ENCODE measurements at regions not wholly inside any gene's neighbourhood (a gene's known extent, or its start where the extent isn't known, plus 50 kb on each side); places are given as distances from the start of the nearest gene placed in this dataset.
"Not testable (repeated sequence)": the region's sequence is repeated elsewhere in the genome, so short reads cannot be mapped to it uniquely, and the experiment has no call there.

DNA sequence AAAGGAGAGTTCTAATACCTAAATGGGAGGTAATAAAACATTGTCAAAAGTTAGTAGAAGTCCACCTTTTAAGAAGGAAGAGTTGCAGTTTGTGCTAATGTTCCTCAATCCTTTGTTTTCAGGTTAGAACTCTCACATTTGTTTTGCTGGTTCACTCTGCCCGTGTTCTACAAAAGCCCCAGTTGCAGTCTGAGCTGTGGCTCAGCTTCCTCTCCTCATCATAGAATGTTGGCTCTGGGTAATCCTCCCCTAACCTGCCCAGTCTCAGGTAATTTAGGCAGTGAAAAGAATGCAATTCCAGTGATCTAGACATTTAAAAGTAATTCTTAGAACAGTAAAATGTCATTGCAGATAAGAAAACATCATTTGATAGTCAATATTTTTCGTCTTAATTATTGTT is 1410.4 kb upstream of the ZEB2 start:
- no peak for DNase-seq

- no peak for DNase-seq
Observed at GRCh38 chr2:145927131-145927950, 1407.4 kb upstream of the ZEB2 start.

GRCh38 chr2:145925591-145925990 is 1405.7 kb upstream of the ZEB2 start:
- DNase-seq, result no peak

DNA sequence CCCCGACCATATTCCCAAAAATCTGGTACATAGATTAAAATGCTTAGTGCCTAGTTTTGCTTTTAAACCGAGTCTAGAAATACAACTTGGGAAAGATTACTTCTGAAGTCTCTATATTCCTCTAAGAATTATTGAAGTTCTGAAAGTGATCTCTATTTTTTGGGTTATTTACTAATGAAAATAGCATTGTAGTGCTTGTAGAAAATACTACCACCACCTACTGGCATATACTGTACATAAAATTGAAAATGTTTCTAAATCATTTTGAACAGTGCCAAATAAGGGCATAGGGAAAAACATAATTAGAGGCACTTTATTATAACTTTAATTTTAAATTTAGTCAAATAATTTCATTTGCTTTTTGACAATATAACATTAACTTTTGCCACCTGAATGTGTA is 1399.6 kb upstream of the ZEB2 start:
- DNase-seq, result no peak

- DNase-seq, result no peak
Observed at GRCh38 chr2:145918951-145919350, 1399.0 kb upstream of the ZEB2 start.

DNA sequence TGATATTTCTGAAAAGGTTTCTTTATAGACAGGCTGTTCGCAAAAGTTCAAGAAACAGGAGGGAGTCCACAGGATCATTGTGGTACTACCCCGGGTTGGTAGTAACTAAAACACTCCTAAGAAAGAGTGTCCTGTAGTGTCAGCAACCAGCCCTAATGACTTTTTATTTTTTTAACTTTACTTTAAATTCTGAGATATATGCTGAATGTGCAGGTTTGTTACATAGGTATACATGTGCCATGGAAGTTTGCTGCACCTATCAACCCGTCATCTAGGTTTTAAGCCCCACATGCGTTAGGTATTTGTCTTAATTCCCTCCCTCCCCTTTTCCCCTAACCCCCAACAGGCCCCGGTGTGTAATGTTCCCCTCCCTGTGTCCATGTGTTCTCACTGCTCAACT is 1396.9 kb upstream of the ZEB2 start:
- DNase-seq, result no peak

- no peak for DNase-seq
Observed at GRCh38 chr2:145914716-145915115, 1394.8 kb upstream of the ZEB2 start.

- DNase-seq, result no peak
Observed at GRCh38 chr2:145910416-145910815, 1390.5 kb upstream of the ZEB2 start.

GRCh38 chr2:145909766-145910165 is 1389.8 kb upstream of the ZEB2 start:
- DNase-seq, result no peak

GRCh38 chr2:145909175-145909755 is 1389.3 kb upstream of the ZEB2 start:
- DNase-seq, result no peak

- no peak for DNase-seq
Observed at GRCh38 chr2:145906354-145906753, 1386.4 kb upstream of the ZEB2 start.

DNA sequence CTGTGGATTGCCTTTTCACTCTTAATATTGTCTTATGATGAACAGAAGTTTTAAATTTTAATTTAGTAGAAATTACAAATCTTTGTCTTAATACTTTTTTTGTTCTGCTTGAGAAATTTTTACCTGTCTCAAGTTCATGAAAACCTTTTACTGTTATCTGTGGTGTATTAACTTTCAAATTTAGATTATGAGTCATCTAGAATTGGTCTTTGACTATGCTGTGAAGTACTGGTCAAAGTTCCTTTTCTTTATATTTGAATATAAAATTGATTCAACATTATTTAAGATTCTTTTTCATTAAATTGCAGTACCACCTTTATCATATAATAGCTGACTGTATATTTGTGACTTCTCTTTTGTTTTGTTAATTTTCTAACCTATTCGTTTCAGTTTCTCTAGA is 1385.5 kb upstream of the ZEB2 start:
- no peak for DNase-seq

DNA sequence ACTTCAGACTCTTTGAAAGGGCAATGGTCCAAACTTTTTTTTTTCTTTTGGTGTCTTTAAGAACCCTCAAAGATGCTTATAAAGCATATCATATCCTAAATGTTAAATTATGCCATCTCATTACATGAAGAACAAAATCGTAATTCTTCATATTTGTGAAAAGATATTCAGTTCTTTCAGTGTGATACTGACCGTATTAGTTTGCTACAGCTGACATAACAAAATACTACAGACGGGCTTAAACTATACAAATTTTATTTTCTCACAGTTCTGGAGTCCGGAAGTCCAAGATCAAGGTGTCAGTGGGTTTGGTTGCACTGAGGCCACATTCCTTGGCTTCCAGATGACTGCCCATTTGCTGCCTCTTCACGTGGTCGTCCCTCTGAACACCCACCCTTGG is 1377.2 kb upstream of the ZEB2 start:
- no peak for DNase-seq

- DNase-seq, result no peak
Observed at GRCh38 chr2:145887915-145888314, 1368.0 kb upstream of the ZEB2 start.

DNA sequence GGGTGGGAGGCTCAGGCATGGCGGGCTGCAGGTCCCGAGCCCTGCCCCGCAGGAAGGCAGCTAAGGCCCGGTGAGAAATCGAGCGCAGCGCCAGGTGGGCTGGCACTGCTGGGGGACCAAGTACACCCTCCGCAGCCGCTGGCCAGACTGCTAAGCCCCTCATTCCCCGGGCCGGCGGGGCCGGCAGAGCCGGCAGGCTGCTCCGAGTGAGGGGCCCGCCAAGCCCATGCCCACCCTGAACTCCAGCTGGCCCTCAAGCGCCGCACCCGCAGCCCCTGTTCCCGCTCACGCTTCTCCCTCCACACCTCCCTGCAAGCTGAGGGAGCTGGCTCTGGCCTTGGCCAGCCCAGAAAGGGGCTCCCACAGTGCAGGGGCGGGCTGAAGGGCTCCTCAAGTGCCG is 1361.1 kb upstream of the ZEB2 start:
- not testable (repeated sequence) for DNase-seq

GRCh38 chr2:145875016-145875415 is 1355.1 kb upstream of the ZEB2 start:
- DNase-seq, result no peak

- DNase-seq, result no peak
Observed at GRCh38 chr2:145874466-145874865, 1354.5 kb upstream of the ZEB2 start.

DNA sequence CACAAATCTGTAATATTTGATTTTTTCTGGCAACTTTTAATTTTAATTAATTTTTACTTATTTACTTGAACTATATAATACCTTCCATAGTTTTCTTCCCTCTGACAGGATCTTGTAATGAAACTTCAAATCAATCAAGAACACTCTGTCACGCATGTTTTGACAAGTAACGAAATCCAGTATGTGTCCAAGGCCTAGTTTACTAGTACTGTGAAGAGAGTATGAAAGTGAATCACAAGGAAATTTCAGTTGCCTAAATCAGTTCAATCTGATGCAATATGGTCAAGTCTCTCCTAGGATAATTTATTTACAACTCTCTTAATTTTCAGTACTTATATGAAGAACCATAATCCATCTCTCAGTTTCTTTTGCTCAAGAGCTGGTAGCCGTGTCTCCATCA is 1344.6 kb upstream of the ZEB2 start:
- DNase-seq, result no peak

DNA sequence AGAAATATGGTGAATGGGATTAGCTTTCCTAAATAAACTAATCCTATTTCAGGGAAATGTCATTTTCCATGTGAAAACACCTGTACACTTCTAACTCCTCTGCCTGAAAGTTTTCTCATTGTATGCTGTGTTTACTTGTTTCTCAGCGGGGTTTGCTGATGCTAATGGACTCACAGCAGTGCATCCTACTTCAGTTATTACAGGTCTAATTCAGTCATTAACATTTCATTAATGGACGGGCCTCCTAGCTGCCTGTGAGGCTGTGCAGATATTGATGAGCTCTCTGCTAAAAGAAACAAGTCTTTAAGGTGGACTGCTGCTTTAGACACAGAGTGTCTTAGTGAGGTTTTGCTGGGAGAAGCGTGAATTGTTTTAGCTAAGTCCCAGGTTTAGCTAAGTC is 1342.0 kb upstream of the ZEB2 start:
- no peak for DNase-seq

GRCh38 chr2:145860083-145860482 is 1340.2 kb upstream of the ZEB2 start:
- DNase-seq, result no peak

DNA sequence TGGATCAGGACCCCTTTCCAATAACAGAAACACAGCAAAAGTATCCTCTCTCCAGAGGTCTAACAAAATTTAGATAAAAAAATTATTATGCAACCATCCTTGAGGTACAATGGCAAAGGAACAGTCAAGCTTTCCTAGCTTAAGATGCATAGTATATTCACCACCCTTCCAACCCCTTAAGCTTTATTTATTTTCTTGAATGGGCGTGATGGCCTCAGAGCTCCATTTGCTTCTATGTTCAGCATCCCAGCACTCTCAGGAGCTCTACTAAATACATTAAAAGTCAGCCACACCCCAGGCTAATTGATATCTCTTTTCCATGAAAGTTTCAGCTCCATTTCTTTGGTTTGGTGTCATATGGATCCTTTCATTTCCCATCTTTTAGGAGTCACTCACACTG is 1335.2 kb upstream of the ZEB2 start:
- no peak for DNase-seq

- DNase-seq, result no peak
Observed at GRCh38 chr2:145854039-145854755, 1334.3 kb upstream of the ZEB2 start.

- no peak for DNase-seq
Observed at GRCh38 chr2:145851730-145852129, 1331.8 kb upstream of the ZEB2 start.

DNA sequence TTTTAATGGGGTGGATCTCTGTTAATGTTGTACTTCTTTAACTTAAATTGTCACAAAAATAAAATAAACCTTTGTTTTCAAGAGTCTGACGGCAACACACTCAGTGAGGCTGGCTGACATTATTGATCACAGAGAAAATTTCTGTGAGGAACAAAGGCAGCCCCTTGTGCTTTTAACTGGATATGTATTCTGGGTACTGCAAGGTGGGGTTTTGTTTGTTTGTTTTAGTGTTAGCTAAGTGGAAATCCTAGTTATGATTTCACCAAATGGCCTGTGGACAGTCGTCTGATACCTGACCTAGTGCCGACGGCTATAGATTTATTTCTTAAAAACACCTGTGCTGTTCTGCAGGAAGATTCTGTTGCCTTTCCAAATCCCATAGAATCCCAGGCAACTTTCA is 1329.5 kb upstream of the ZEB2 start:
- no peak for DNase-seq
